ENCODE measurements at regions not wholly inside any gene's neighbourhood (a gene's known extent, or its start where the extent isn't known, plus 50 kb on each side); places are given as distances from the start of the nearest gene placed in this dataset.
"Not testable (repeated sequence)": the region's sequence is repeated elsewhere in the genome, so short reads cannot be mapped to it uniquely, and the experiment has no call there.

GRCh38 chr3:144995856-144996255 is 1024.2 kb downstream of the DIPK2A start:
- Histone ChIP-seq H3K36me3 (ENCODE audit: insufficient read depth, low read length) (no peaks in the 10 kb centered on the region), H3K27ac (ENCODE audit: low read depth, low read length) (no peak overlapping the region), H3K9me3 (ENCODE audit: low read length) (no peaks in the 10 kb centered on the region), H3K4me3 (ENCODE audit: low read length) (no peak overlapping the region), H3K27me3 (ENCODE audit: insufficient read depth, low read length, poor library complexity, severe bottlenecking) (no peaks in the 10 kb centered on the region), H3K4me1 (ENCODE audit: insufficient read depth, low read length) (no peaks in the 10 kb centered on the region)
- Mint-ChIP-seq H3K4me3 (no peak overlapping the region), H3K9me3 (peaks cover 1 to 5% (median 4%) of the 10 kb centered on the region in 5 donors), H3K4me1 (no peaks in the 10 kb centered on the region), H3K36me3 (no peaks in the 10 kb centered on the region), H3K27ac (no peak overlapping the region), H3K27me3 (no peaks in the 10 kb centered on the region)
- ChIA-PET POLR2A (no interaction called here), CTCF (no interaction called here)
- no peak for DNase-seq

DNA sequence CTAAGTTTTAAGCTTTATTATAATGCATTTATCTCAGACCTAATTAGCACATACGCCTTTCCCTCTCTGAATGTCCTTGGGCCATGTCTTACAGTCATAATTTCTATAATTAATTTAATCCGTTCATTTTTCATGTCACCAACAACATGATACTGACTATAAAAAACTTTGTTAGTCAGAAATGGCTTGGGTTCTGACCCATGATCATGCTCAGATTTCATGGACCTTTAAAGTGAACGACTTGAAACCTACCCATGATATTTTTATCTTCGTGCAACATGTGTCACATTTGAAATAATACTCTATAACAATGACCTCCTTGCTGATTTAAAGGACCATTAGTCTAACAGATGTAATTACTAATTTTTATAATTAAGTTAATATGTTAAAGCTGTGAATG is 1033.8 kb downstream of the DIPK2A start:
- no peaks in the 10 kb centered on the region for H3K4me1 ChIP-seq (ENCODE audit: insufficient read depth, low read length)
- H3K27me3 ChIP-seq (ENCODE audit: insufficient read depth, low read length, poor library complexity, severe bottlenecking), result no peaks in the 10 kb centered on the region
- Mint-ChIP-seq H3K9me3 (peaks cover 0 to 22% (median 3%) of the 10 kb centered on the region in 5 donors), H3K4me3 (no peak overlapping the region), H3K27ac (no peak overlapping the region), H3K36me3 (no peaks in the 10 kb centered on the region), H3K27me3 (no peaks in the 10 kb centered on the region), H3K4me1 (no peaks in the 10 kb centered on the region)
- H3K27ac ChIP-seq (ENCODE audit: low read depth, low read length), result no peak overlapping the region
- no peak for DNase-seq
- no peaks in the 10 kb centered on the region for H3K9me3 ChIP-seq (ENCODE audit: low read length)
- H3K36me3 ChIP-seq (ENCODE audit: insufficient read depth, low read length), result no peaks in the 10 kb centered on the region
- H3K4me3 ChIP-seq (ENCODE audit: low read length), result no peak overlapping the region
- POLR2A ChIA-PET, result no interaction called here
- CTCF ChIA-PET, result no interaction called here

- no peaks in the 10 kb centered on the region for H3K9me3 ChIP-seq (ENCODE audit: low read length)
- ChIA-PET POLR2A (no interaction called here), CTCF (no interaction called here)
- no peaks in the 10 kb centered on the region for H3K27me3 ChIP-seq (ENCODE audit: insufficient read depth, low read length, poor library complexity, severe bottlenecking)
- Mint-ChIP-seq H3K4me1 (no peaks in the 10 kb centered on the region), H3K36me3 (no peaks in the 10 kb centered on the region), H3K27ac (no peak overlapping the region), H3K9me3 (peaks cover 0 to 23% (median 2%) of the 10 kb centered on the region in 5 donors), H3K4me3 (no peak overlapping the region), H3K27me3 (no peaks in the 10 kb centered on the region)
- no peak for DNase-seq
- no peak overlapping the region for H3K27ac ChIP-seq (ENCODE audit: low read depth, low read length)
- H3K36me3 ChIP-seq (ENCODE audit: insufficient read depth, low read length), result no peaks in the 10 kb centered on the region
- H3K4me1 ChIP-seq (ENCODE audit: insufficient read depth, low read length), result no peaks in the 10 kb centered on the region
- H3K4me3 ChIP-seq (ENCODE audit: low read length), result no peak overlapping the region
Observed at GRCh38 chr3:145006271-145006670, 1034.6 kb downstream of the DIPK2A start.

- no peak overlapping the region for H3K27ac ChIP-seq (ENCODE audit: low read depth, low read length)
- Mint-ChIP-seq H3K27me3 (no peaks in the 10 kb centered on the region), H3K4me3 (no peak overlapping the region), H3K4me1 (no peaks in the 10 kb centered on the region), H3K36me3 (no peaks in the 10 kb centered on the region), H3K27ac (no peak overlapping the region), H3K9me3 (peaks cover 0 to 16% (median 3%) of the 10 kb centered on the region in 5 donors)
- ChIA-PET CTCF (no interaction called here), POLR2A (no interaction called here)
- H3K27me3 ChIP-seq (ENCODE audit: insufficient read depth, low read length, poor library complexity, severe bottlenecking), result no peaks in the 10 kb centered on the region
- H3K36me3 ChIP-seq (ENCODE audit: insufficient read depth, low read length), result no peaks in the 10 kb centered on the region
- no peaks in the 10 kb centered on the region for H3K9me3 ChIP-seq (ENCODE audit: low read length)
- no peak for DNase-seq
- no peaks in the 10 kb centered on the region for H3K4me1 ChIP-seq (ENCODE audit: insufficient read depth, low read length)
- H3K4me3 ChIP-seq (ENCODE audit: low read length), result no peak overlapping the region
Observed at GRCh38 chr3:145013931-145014330, 1042.3 kb downstream of the DIPK2A start.

GRCh38 chr3:145015253-145015652 is 1043.6 kb downstream of the DIPK2A start:
- no peaks in the 10 kb centered on the region for H3K36me3 ChIP-seq (ENCODE audit: insufficient read depth, low read length)
- no peak overlapping the region for H3K27ac ChIP-seq (ENCODE audit: low read depth, low read length)
- Mint-ChIP-seq H3K9me3 (peaks cover 0 to 18% (median 3%) of the 10 kb centered on the region in 5 donors), H3K36me3 (no peaks in the 10 kb centered on the region), H3K27ac (no peak overlapping the region), H3K4me1 (no peaks in the 10 kb centered on the region), H3K4me3 (no peak overlapping the region), H3K27me3 (no peaks in the 10 kb centered on the region)
- CTCF ChIA-PET, result no interaction called here
- no peaks in the 10 kb centered on the region for H3K4me1 ChIP-seq (ENCODE audit: insufficient read depth, low read length)
- H3K4me3 ChIP-seq (ENCODE audit: low read length), result no peak overlapping the region
- no peaks in the 10 kb centered on the region for H3K27me3 ChIP-seq (ENCODE audit: insufficient read depth, low read length, poor library complexity, severe bottlenecking)
- POLR2A ChIA-PET, result no interaction called here
- DNase-seq, result no peak
- H3K9me3 ChIP-seq (ENCODE audit: low read length), result no peaks in the 10 kb centered on the region

DNA sequence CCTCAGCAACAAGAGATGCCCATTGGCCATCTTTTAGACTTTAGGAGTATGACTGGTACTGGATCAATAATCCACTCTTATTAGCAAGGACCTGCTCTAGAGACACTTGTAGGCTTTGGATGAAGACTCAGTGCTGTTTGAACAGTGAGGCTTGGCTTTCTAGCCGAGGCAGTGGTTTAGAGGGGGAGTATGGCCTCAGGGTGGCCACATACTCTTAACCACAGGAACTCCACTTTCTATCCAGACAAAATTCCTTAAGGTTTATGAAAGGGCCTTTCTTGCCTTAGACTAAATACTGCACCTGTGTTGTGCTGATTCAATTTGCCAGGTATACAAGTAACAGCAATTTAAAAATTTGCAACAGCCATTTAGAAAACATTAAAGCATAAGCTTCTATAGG is 1046.3 kb downstream of the DIPK2A start:
- Mint-ChIP-seq H3K27me3 (no peaks in the 10 kb centered on the region), H3K4me3 (no peak overlapping the region), H3K9me3 (peaks cover 2 to 15% (median 4%) of the 10 kb centered on the region in 5 donors), H3K27ac (no peak overlapping the region), H3K36me3 (no peaks in the 10 kb centered on the region), H3K4me1 (no peaks in the 10 kb centered on the region)
- Histone ChIP-seq H3K4me3 (ENCODE audit: low read length) (no peak overlapping the region), H3K27me3 (ENCODE audit: insufficient read depth, low read length, poor library complexity, severe bottlenecking) (no peaks in the 10 kb centered on the region), H3K4me1 (ENCODE audit: insufficient read depth, low read length) (no peaks in the 10 kb centered on the region), H3K36me3 (ENCODE audit: insufficient read depth, low read length) (no peaks in the 10 kb centered on the region), H3K27ac (ENCODE audit: low read depth, low read length) (no peak overlapping the region), H3K9me3 (ENCODE audit: low read length) (no peaks in the 10 kb centered on the region)
- no peak for DNase-seq
- ChIA-PET POLR2A (no interaction called here), CTCF (no interaction called here)

DNA sequence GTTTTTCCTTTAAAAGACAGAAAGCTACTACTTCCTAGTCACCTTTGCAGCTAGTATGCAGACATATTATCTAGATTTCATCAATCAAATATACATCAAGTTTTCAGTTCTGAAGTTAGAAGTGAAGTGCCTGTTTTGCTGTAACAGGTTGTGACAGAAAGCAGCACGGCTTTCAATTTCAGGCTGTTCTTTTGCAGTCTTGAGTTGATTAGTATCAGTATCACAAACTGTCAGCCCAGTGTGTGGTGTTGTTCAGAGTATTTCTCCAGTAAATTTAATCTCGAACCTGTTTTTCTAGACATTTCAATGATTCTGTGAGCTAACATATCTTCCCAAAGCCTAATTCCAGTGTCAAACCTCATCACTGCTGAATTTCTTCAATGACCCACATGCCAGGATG is 1050.8 kb downstream of the DIPK2A start:
- no peaks in the 10 kb centered on the region for H3K4me1 ChIP-seq (ENCODE audit: insufficient read depth, low read length)
- H3K36me3 Mint-ChIP-seq, result no peaks in the 10 kb centered on the region
- H3K4me1 Mint-ChIP-seq, result no peaks in the 10 kb centered on the region
- H3K27me3 ChIP-seq (ENCODE audit: insufficient read depth, low read length, poor library complexity, severe bottlenecking), result no peaks in the 10 kb centered on the region
- no peak overlapping the region for H3K27ac ChIP-seq (ENCODE audit: low read depth, low read length)
- CTCF ChIA-PET, result no interaction called here
- H3K4me3 ChIP-seq (ENCODE audit: low read length), result no peak overlapping the region
- POLR2A ChIA-PET, result no interaction called here
- H3K4me3 Mint-ChIP-seq, result no peak overlapping the region
- no peak for DNase-seq
- H3K27me3 Mint-ChIP-seq, result no peaks in the 10 kb centered on the region
- no peak overlapping the region for H3K27ac Mint-ChIP-seq
- H3K36me3 ChIP-seq (ENCODE audit: insufficient read depth, low read length), result no peaks in the 10 kb centered on the region
- peaks cover 0 to 8% (median 3%) of the 10 kb centered on the region in 5 donors for H3K9me3 Mint-ChIP-seq
- H3K9me3 ChIP-seq (ENCODE audit: low read length), result no peaks in the 10 kb centered on the region

DNA sequence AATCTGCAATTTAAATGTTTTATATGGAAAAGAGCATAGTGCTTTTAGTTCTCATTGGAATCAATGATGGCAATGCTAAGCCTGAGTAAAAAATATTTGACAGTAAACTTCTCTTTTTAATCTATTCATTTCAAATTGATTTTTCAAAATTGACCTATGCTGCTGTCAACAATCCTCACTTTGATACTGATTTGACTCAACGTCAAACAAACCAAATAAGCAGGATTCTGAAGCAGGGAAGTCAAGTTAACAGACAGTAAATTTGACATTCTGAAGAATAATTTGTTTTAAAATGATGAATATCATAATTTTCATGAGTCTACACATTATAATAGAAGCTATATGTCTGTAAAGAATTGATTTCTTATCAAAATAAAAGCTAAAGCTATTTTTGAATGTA is 1053.1 kb downstream of the DIPK2A start:
- Histone ChIP-seq H3K9me3 (ENCODE audit: low read length) (no peaks in the 10 kb centered on the region), H3K4me1 (ENCODE audit: insufficient read depth, low read length) (no peaks in the 10 kb centered on the region), H3K27me3 (ENCODE audit: insufficient read depth, low read length, poor library complexity, severe bottlenecking) (no peaks in the 10 kb centered on the region), H3K27ac (ENCODE audit: low read depth, low read length) (no peak overlapping the region), H3K36me3 (ENCODE audit: insufficient read depth, low read length) (no peaks in the 10 kb centered on the region), H3K4me3 (ENCODE audit: low read length) (no peak overlapping the region)
- no peaks in the 10 kb centered on the region for H3K4me1 Mint-ChIP-seq
- H3K27me3 Mint-ChIP-seq, result no peaks in the 10 kb centered on the region
- no peak overlapping the region for H3K4me3 Mint-ChIP-seq
- no peaks in the 10 kb centered on the region for H3K36me3 Mint-ChIP-seq
- ChIA-PET POLR2A (no interaction called here), CTCF (no interaction called here)
- H3K27ac Mint-ChIP-seq, result no peak overlapping the region
- DNase-seq, result no peak
- H3K9me3 Mint-ChIP-seq, result peaks cover 0 to 12% (median 5%) of the 10 kb centered on the region in 5 donors

- H3K4me1 Mint-ChIP-seq; H3K27ac Mint-ChIP-seq; DNase-seq; H3K27me3 ChIP-seq (ENCODE audit: insufficient read depth, low read length, poor library complexity, severe bottlenecking); POLR2A ChIA-PET; H3K36me3 Mint-ChIP-seq; H3K4me3 ChIP-seq (ENCODE audit: low read length); H3K9me3 ChIP-seq (ENCODE audit: low read length); H3K36me3 ChIP-seq (ENCODE audit: insufficient read depth, low read length); H3K27ac ChIP-seq (ENCODE audit: low read depth, low read length); H3K4me3 Mint-ChIP-seq; H3K27me3 Mint-ChIP-seq; H3K4me1 ChIP-seq (ENCODE audit: insufficient read depth, low read length): not testable (repeated sequence)
- CTCF ChIA-PET, result interaction anchor here (1.2 kb wide), 1 partner anchor 44 kb away, joined by 3 read pairs; no protein-coding TSS in a partner anchor
- H3K9me3 Mint-ChIP-seq, result peaks cover 2 to 12% (median 4%) of the 10 kb centered on the region in 5 donors
Observed at GRCh38 chr3:145027186-145027585, 1055.6 kb downstream of the DIPK2A start.

All from CD8-positive, alpha-beta memory T cell (primary cell).